Upper lobe of left lung (tissue), 4 donors: ENCODE measurements at regions not wholly inside any gene's neighbourhood (a gene's known extent, or its start where the extent isn't known, plus 50 kb on each side); places are given as distances from the start of the nearest gene placed in this dataset.

Experiments used
- CTCF ChIP-seq, 6 experiments: fragments of 450-650 bp in 4 of 6; fragments of 200-600 bp in 2 of 6; sonication (generic) in 2 of 6; IDR thresholded peaks; one replicate each; pipeline ENCODE4 v1.5.1; 2016 to 2019; ENCODE audit warnings: antibody characterized with exemption in 6 of 6
- EP300 ChIP-seq, 4 donors: sonication (generic); formaldehyde crosslinking; IDR thresholded peaks; one replicate each; pipeline ENCODE4 v1.5.1; 2017; ENCODE audit warnings: antibody characterized with exemption in 4 of 4, control low read depth in 2 of 4
- POLR2A ChIP-seq, 4 donors: fragments of 450-650 bp; IDR thresholded peaks; one replicate each; pipeline ENCODE4 v1.5.1; 2016 to 2017; ENCODE audit warnings: antibody characterized with exemption in 4 of 4, mild to moderate bottlenecking in 2 of 4

- TF ChIP-seq CTCF (IDR thresholded peaks at IDR 0.05) (no peak), EP300 (IDR thresholded peaks at IDR 0.05) (no peak), POLR2A (IDR thresholded peaks at IDR 0.05) (no peak)
Measured at GRCh38 chr3:32626631-32627030, 56.0 kb upstream of the DYNC1LI1 start.
